ENCODE measurements at regions not wholly inside any gene's neighbourhood (a gene's known extent, or its start where the extent isn't known, plus 50 kb on each side); places are given as distances from the start of the nearest gene placed in this dataset.

- Histone ChIP-seq H3K4me3 (ENCODE audit: low read depth, low read length) (no peak overlapping the region), H3K36me3 (replicated peaks) (no peaks in the 10 kb centered on the region), H3K27ac (no peak overlapping the region), H3K27me3 (replicated peaks) (no peaks in the 10 kb centered on the region)
- DNase-seq: no peak
- TF ChIP-seq CTCF (IDR thresholded peaks at IDR 0.05; ENCODE audit: low read depth, low read length, missing control alignments): no peak
- in situ Hi-C loops (cut with HindIII; ENCODE audit: low pct_ligation_motif_present, low sequenced_read_pairs): no loop called here
These were observed 72.1 kb upstream of the TPRG1 start for GRCh38 chr3:189099505-189100290.

- no peaks in the 10 kb centered on the region for H3K27me3 ChIP-seq (replicated peaks)
- no peak overlapping the region for H3K27ac ChIP-seq
- no peak overlapping the region for H3K4me3 ChIP-seq (ENCODE audit: low read depth, low read length)
- in situ Hi-C loops (cut with HindIII; ENCODE audit: low pct_ligation_motif_present, low sequenced_read_pairs): no loop called here
- no peak for DNase-seq
- no peaks in the 10 kb centered on the region for H3K36me3 ChIP-seq (replicated peaks)
- no peak for TF ChIP-seq CTCF (IDR thresholded peaks at IDR 0.05; ENCODE audit: low read depth, low read length, missing control alignments)
These were observed 70.9 kb upstream of the TPRG1 start for GRCh38 chr3:189100866-189101265.

GRCh38 chr3:189101594-189101993, 70.2 kb upstream of the TPRG1 start:
- in situ Hi-C loops (cut with HindIII; ENCODE audit: low pct_ligation_motif_present, low sequenced_read_pairs): no loop called here
- Histone ChIP-seq H3K4me3 (ENCODE audit: low read depth, low read length) (no peak overlapping the region), H3K36me3 (replicated peaks) (no peaks in the 10 kb centered on the region), H3K27me3 (replicated peaks) (no peaks in the 10 kb centered on the region), H3K27ac (no peak overlapping the region)
- no peak for DNase-seq
- no peak for TF ChIP-seq CTCF (IDR thresholded peaks at IDR 0.05; ENCODE audit: low read depth, low read length, missing control alignments)

GRCh38 chr3:189103208-189103607, 68.6 kb upstream of the TPRG1 start:
- TF ChIP-seq CTCF (IDR thresholded peaks at IDR 0.05; ENCODE audit: low read depth, low read length, missing control alignments): no peak
- Histone ChIP-seq H3K4me3 (ENCODE audit: low read depth, low read length) (no peak overlapping the region), H3K27ac (no peak overlapping the region), H3K36me3 (replicated peaks) (no peaks in the 10 kb centered on the region), H3K27me3 (replicated peaks) (no peaks in the 10 kb centered on the region)
- no peak for DNase-seq
- in situ Hi-C loops (cut with HindIII; ENCODE audit: low pct_ligation_motif_present, low sequenced_read_pairs): no loop called here

GRCh38 chr3:189108067-189108466, 63.7 kb upstream of the TPRG1 start:
- Histone ChIP-seq H3K36me3 (replicated peaks) (no peaks in the 10 kb centered on the region), H3K27me3 (replicated peaks) (peaks cover 2% of the 10 kb centered on the region), H3K27ac (no peak overlapping the region), H3K4me3 (ENCODE audit: low read depth, low read length) (no peak overlapping the region)
- in situ Hi-C loops (cut with HindIII; ENCODE audit: low pct_ligation_motif_present, low sequenced_read_pairs): no loop called here
- no peak for DNase-seq
- no peak for TF ChIP-seq CTCF (IDR thresholded peaks at IDR 0.05; ENCODE audit: low read depth, low read length, missing control alignments)

- no peak for TF ChIP-seq CTCF (IDR thresholded peaks at IDR 0.05; ENCODE audit: low read depth, low read length, missing control alignments)
- Histone ChIP-seq H3K36me3 (replicated peaks) (no peaks in the 10 kb centered on the region), H3K4me3 (ENCODE audit: low read depth, low read length) (no peak overlapping the region), H3K27me3 (replicated peaks) (peaks cover 2% of the 10 kb centered on the region), H3K27ac (no peak overlapping the region)
- in situ Hi-C loops (cut with HindIII; ENCODE audit: low pct_ligation_motif_present, low sequenced_read_pairs): no loop called here
- no peak for DNase-seq
These were observed 63.0 kb upstream of the TPRG1 start for GRCh38 chr3:189108735-189109134.

Data from brain microvascular endothelial cell (primary cell).